Fibroblast of lung (primary cell): ENCODE measurements at regions not wholly inside any gene's neighbourhood (a gene's known extent, or its start where the extent isn't known, plus 50 kb on each side); places are given as distances from the start of the nearest gene placed in this dataset.

Experiments
- DNase-seq, 2 donors: peaks; one replicate each; pipeline versions ENCODE4 v3.0.0 to v3.0.0-alpha.2; 2010; ENCODE audit warnings: low read depth in 2 of 2
- H2AFZ ChIP-seq: 2 replicates; pipeline ENCODE4 v1.5.1; 2012; ENCODE audit warnings: low read length, control low read depth, inconsistent platforms
- H3K27ac ChIP-seq: 2 replicates; pipeline ENCODE4 v1.5.1; 2011; ENCODE audit warnings: low read length, control low read depth; ENCODE audit not compliant: insufficient read depth
- H3K27me3 ChIP-seq: 2 replicates; pipeline ENCODE4 v1.5.1; 2011; ENCODE audit warnings: mild to moderate bottlenecking, low read length; ENCODE audit not compliant: control insufficient read depth, insufficient read depth
- H3K36me3 ChIP-seq: 2 replicates; pipeline ENCODE4 v1.5.1; 2011; ENCODE audit warnings: low read length; ENCODE audit not compliant: control insufficient read depth, insufficient read depth
- H3K4me1 ChIP-seq: 2 replicates; pipeline ENCODE4 v1.5.1; 2011; ENCODE audit warnings: low read length; ENCODE audit not compliant: control insufficient read depth, insufficient read depth; ENCODE audit errors: extremely low read depth
- H3K4me2 ChIP-seq: 2 replicates; pipeline ENCODE4 v1.5.1; 2011; ENCODE audit warnings: low read length, control low read depth; ENCODE audit not compliant: insufficient read depth; ENCODE audit errors: extremely low read depth
- H3K4me3 ChIP-seq, 4 experiments: fragments of 200-600 bp in 1 of 4; sonication (generic) in 1 of 4; replicated peaks in 1 of 4; 2 replicates each; pipeline ENCODE4 v1.5.1; 2011 to 2016; ENCODE audit warnings: low read length in 4 of 4, low read depth in 3 of 4, mild to moderate bottlenecking in 3 of 4, control low read depth in 2 of 4, inconsistent platforms in 1 of 4, mixed read lengths in 1 of 4; ENCODE audit not compliant: insufficient read depth in 1 of 4; ENCODE audit errors: control extremely low read depth in 1 of 4
- H3K79me2 ChIP-seq: 2 replicates; pipeline ENCODE4 v1.5.1; 2012; ENCODE audit warnings: mild to moderate bottlenecking, low read length, inconsistent platforms; ENCODE audit not compliant: control insufficient read depth, insufficient read depth
- H3K9ac ChIP-seq: 2 replicates; pipeline ENCODE4 v1.5.1; 2011; ENCODE audit warnings: mild to moderate bottlenecking, low read length, control low read depth; ENCODE audit not compliant: insufficient read depth
- H3K9me3 ChIP-seq: 2 replicates; pipeline ENCODE4 v1.5.1; 2012; ENCODE audit warnings: low read depth, low read length; ENCODE audit not compliant: control insufficient read depth, insufficient read depth
- H4K20me1 ChIP-seq: 2 replicates; pipeline ENCODE4 v1.5.1; 2011; ENCODE audit warnings: low read length; ENCODE audit not compliant: control insufficient read depth, insufficient read depth; ENCODE audit errors: extremely low read depth
- EZH2 ChIP-seq: IDR thresholded peaks from 2 replicates; pipeline ENCODE4 v1.5.1; 2012; ENCODE audit warnings: low read length, control low read depth, mild to moderate bottlenecking; ENCODE audit errors: missing control alignments
- TF ChIP-seq, protein P1 (sequence below), 2 donors: IDR thresholded peaks in 1 of 2; conservative IDR thresholded peaks in 1 of 2; 1 replicate in 1 of 2; 2 replicates in 1 of 2; pipeline ENCODE4 v1.5.1; 2011 to 2012; ENCODE audit warnings: low read length in 2 of 2, control low read depth in 1 of 2, inconsistent platforms in 1 of 2, low read depth in 1 of 2, mild to moderate bottlenecking in 1 of 2

GRCh38 chrX:39070009-39070408 is 268.8 kb downstream of the MID1IP1 start:
- Histone ChIP-seq H3K9ac (no peak overlapping the region), H4K20me1 (no peaks in the 10 kb centered on the region), H3K36me3 (no peaks in the 10 kb centered on the region), H3K27ac (no peak overlapping the region), H3K27me3 (no peaks in the 10 kb centered on the region), H3K4me3 (no peak overlapping the region), H3K9me3 (no peaks in the 10 kb centered on the region), H3K4me1 (no peaks in the 10 kb centered on the region), H2AFZ (no peak overlapping the region), H3K4me2 (no peak overlapping the region), H3K79me2 (no peaks in the 10 kb centered on the region)
- no peak for DNase-seq
- TF ChIP-seq EZH2: no peak
- TF ChIP-seq, protein P1, sequence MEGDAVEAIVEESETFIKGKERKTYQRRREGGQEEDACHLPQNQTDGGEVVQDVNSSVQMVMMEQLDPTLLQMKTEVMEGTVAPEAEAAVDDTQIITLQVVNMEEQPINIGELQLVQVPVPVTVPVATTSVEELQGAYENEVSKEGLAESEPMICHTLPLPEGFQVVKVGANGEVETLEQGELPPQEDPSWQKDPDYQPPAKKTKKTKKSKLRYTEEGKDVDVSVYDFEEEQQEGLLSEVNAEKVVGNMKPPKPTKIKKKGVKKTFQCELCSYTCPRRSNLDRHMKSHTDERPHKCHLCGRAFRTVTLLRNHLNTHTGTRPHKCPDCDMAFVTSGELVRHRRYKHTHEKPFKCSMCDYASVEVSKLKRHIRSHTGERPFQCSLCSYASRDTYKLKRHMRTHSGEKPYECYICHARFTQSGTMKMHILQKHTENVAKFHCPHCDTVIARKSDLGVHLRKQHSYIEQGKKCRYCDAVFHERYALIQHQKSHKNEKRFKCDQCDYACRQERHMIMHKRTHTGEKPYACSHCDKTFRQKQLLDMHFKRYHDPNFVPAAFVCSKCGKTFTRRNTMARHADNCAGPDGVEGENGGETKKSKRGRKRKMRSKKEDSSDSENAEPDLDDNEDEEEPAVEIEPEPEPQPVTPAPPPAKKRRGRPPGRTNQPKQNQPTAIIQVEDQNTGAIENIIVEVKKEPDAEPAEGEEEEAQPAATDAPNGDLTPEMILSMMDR (conservative IDR thresholded peaks at IDR 0.05 in 1 of 2, IDR thresholded peaks at IDR 0.05 in 1 of 2; ENCODE audit: low read depth in 1 of 2, low read length in 2 of 2): no peak

DNA sequence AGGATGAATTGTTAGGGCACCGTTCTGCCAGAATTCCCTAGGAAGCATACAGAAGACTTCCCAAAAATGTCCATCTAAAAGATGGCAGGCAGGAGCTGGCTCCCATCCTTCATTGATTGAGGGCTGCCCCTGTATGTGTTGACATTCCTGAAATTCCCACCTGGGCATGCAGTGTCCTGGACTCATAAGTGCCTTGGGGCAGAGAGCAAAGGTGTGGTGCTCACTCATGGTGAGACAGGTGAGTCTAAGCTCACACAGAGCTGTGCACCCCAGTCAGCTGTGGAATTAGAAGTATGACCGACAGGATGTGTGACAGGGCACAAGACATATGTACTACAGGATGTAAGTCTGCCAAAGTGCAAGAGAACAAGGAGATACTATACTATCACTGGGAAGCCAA is 271.9 kb downstream of the MID1IP1 start:
- H3K36me3 ChIP-seq: no peaks in the 10 kb centered on the region
- no peaks in the 10 kb centered on the region for H3K27me3 ChIP-seq
- H3K79me2 ChIP-seq: no peaks in the 10 kb centered on the region
- TF ChIP-seq, protein P1 (conservative IDR thresholded peaks at IDR 0.05 in 1 of 2, IDR thresholded peaks at IDR 0.05 in 1 of 2; ENCODE audit: low read depth in 1 of 2, low read length in 2 of 2): no peak
- no peak overlapping the region for H3K9ac ChIP-seq
- no peaks in the 10 kb centered on the region for H4K20me1 ChIP-seq
- no peak for DNase-seq
- no peak overlapping the region for H3K4me2 ChIP-seq
- no peak overlapping the region for H3K4me3 ChIP-seq
- H3K27ac ChIP-seq: no peak overlapping the region
- no peaks in the 10 kb centered on the region for H3K9me3 ChIP-seq
- H2AFZ ChIP-seq: no peak overlapping the region
- H3K4me1 ChIP-seq: no peaks in the 10 kb centered on the region

- no peak for DNase-seq
Measured at GRCh38 chrX:39096599-39096998, 295.3 kb downstream of the MID1IP1 start.

More at GRCh38 chrX:39096599-39096998, 295.3 kb downstream of the MID1IP1 start:
- Histone ChIP-seq H4K20me1 (no peaks in the 10 kb centered on the region), H3K36me3 (no peaks in the 10 kb centered on the region), H3K9me3 (no peaks in the 10 kb centered on the region), H3K9ac (no peak overlapping the region), H3K4me3 (no peak overlapping the region), H3K27me3 (no peaks in the 10 kb centered on the region), H2AFZ (no peak overlapping the region), H3K4me1 (no peaks in the 10 kb centered on the region), H3K27ac (no peak overlapping the region), H3K4me2 (no peak overlapping the region), H3K79me2 (no peaks in the 10 kb centered on the region)
- TF ChIP-seq EZH2: no peak
- TF ChIP-seq, protein P1 (conservative IDR thresholded peaks at IDR 0.05 in 1 of 2, IDR thresholded peaks at IDR 0.05 in 1 of 2; ENCODE audit: low read depth in 1 of 2, low read length in 2 of 2): no peak
